HepG2 (cell line): ENCODE measurements at regions not wholly inside any gene's neighbourhood (a gene's known extent, or its start where the extent isn't known, plus 50 kb on each side); places are given as distances from the start of the nearest gene placed in this dataset.

ENCODE experiments used
- ATAC-seq: fragments of 200-7000 bp; cut with Tn5 transposase; 3 replicates; pipeline ENCODE4 v1.9.1; 2020; ENCODE audit warnings: mild to moderate bottlenecking, moderate library complexity
- BruUV-seq: library from RNA; stranded (reverse); fragments of 400-500 nt; replicated peaks from 2 replicates; lab custom pipeline; 2021; lab: Mats Ljungman, UMichigan
- CTCF ChIA-PET: fragments of 300-600 bp; formaldehyde crosslinking; extraction: SDS; loops from one replicate; lab custom pipeline; 2021; ENCODE audit warnings: low total read pairs, inconsistent platforms, low intra/inter-chr PET ratio; lab: Yijun Ruan, JAX
- POLR2A ChIA-PET: fragments of 350-600 bp; sonication (Branson Sonifier 250); formaldehyde crosslinking; loops from one replicate; lab custom pipeline; 2020; ENCODE audit warnings: antibody characterized with exemption, inconsistent platforms; lab: Yijun Ruan, JAX
- DNase-seq: peaks from one replicate; pipeline ENCODE4 v3.0.0-alpha.2; 2015; ENCODE audit warnings: low spot score
- FAIRE-seq: peaks from 3 replicates; lab custom pipeline; 2011; peaks lifted over from hg19 to GRCh38; lab: Jason Lieb, UNC
- H2AFZ ChIP-seq: one replicate; pipeline ENCODE4 v1.6.1; 2011; ENCODE audit warnings: low read length, inconsistent platforms
- H3K27ac ChIP-seq: fragments of 300-600 bp; 3 replicates; pipeline ENCODE4 v1.8.0; 2011; ENCODE audit warnings: mixed run types, mild to moderate bottlenecking, mixed read lengths, low read length, inconsistent platforms; ENCODE audit not compliant: insufficient read depth; ENCODE audit errors: extremely low read length
- H3K27me3 ChIP-seq, 2 experiments: fragments of 200-600 bp in 1 of 2; 2 replicates in 1 of 2; 3 replicates in 1 of 2; pipeline versions ENCODE4 v1.6.0 to v1.8.0; 2011; ENCODE audit warnings: low read length in 2 of 2, mild to moderate bottlenecking in 2 of 2, moderate library complexity in 2 of 2, inconsistent platforms in 1 of 2; ENCODE audit not compliant: insufficient read depth in 2 of 2, control insufficient read depth in 1 of 2
- H3K36me3 ChIP-seq, 2 experiments: fragments of 200-600 bp in 1 of 2; replicated peaks in 1 of 2; 2 replicates in 1 of 2; 3 replicates in 1 of 2; pipeline versions ENCODE4 v1.5.1 to v1.8.0; 2011; ENCODE audit warnings: low read length in 2 of 2, inconsistent platforms in 1 of 2; ENCODE audit not compliant: insufficient read depth in 2 of 2, control insufficient read depth in 1 of 2
- H3K4me1 ChIP-seq: 2 replicates; pipeline ENCODE4 v1.5.1; 2012; ENCODE audit warnings: low read length, inconsistent platforms; ENCODE audit not compliant: insufficient read depth
- H3K4me2 ChIP-seq: 2 replicates; pipeline ENCODE4 v1.6.0; 2011; ENCODE audit warnings: low read depth, low read length, inconsistent platforms
- H3K4me3 ChIP-seq, 3 experiments: fragments of 200-600 bp in 1 of 3; sonication (generic), shearing (Covaris generic) in 1 of 3; replicated peaks in 1 of 3; 2 replicates each; pipeline ENCODE4 v1.5.1; 2011 to 2016; ENCODE audit warnings: low read length in 3 of 3, inconsistent platforms in 2 of 3, low read depth in 2 of 3, mild to moderate bottlenecking in 2 of 3, control low read depth in 1 of 3, mixed read lengths in 1 of 3; ENCODE audit not compliant: insufficient read depth in 1 of 3
- H3K79me2 ChIP-seq: one replicate; pipeline ENCODE4 v1.6.1; 2011; ENCODE audit warnings: low read length, inconsistent platforms; ENCODE audit not compliant: insufficient read depth
- H3K9ac ChIP-seq: 2 replicates; pipeline ENCODE4 v1.6.0; 2011; ENCODE audit warnings: mild to moderate bottlenecking, low read depth, low read length, inconsistent platforms; ENCODE audit not compliant: insufficient read depth
- H3K9me3 ChIP-seq: 2 replicates; pipeline ENCODE4 v1.5.1; 2012; ENCODE audit warnings: mild to moderate bottlenecking, low read length
- H4K20me1 ChIP-seq: 2 replicates; pipeline ENCODE4 v1.6.0; 2011; ENCODE audit warnings: inconsistent platforms, mild to moderate bottlenecking, low read length, moderate library complexity; ENCODE audit not compliant: insufficient read depth
- ATF6 ChIP-seq: sonication (generic); formaldehyde crosslinking; conservative IDR thresholded peaks from 2 replicates; pipeline ENCODE4 v1.4.0; 2020; ENCODE audit warnings: missing genetic modification reagents
- FOXA3 ChIP-seq: IDR thresholded peaks from 2 replicates; pipeline ENCODE4 v1.6.1; 2016; ENCODE audit warnings: missing genetic modification reagents, missing compliant biosample characterization
- MAX ChIP-seq: IDR thresholded peaks from 2 replicates; pipeline ENCODE4 v1.6.1; 2012; ENCODE audit warnings: inconsistent platforms
- PHF5A ChIP-seq: IDR thresholded peaks from one replicate; pipeline ENCODE4 v1.6.1; 2018; ENCODE audit warnings: low read depth, missing genetic modification reagents; ENCODE audit not compliant: unreplicated experiment
- SRY ChIP-seq: sonication (generic); formaldehyde crosslinking; IDR thresholded peaks from 2 replicates; pipeline ENCODE4 v1.8.0; 2022; ENCODE audit warnings: mild to moderate bottlenecking, missing genetic modification reagents
- ZBTB46 ChIP-seq: sonication (generic); formaldehyde crosslinking; IDR thresholded peaks from 2 replicates; pipeline ENCODE4 v1.4.0; 2020; ENCODE audit warnings: mild to moderate bottlenecking, missing genetic modification reagents, borderline replicate concordance
- ZNF274 ChIP-seq: sonication (generic); formaldehyde crosslinking; IDR thresholded peaks from 2 replicates; pipeline ENCODE4 v1.5.1; 2020; ENCODE audit warnings: mild to moderate bottlenecking, missing genetic modification reagents
- ZNF30 ChIP-seq: sonication (generic); formaldehyde crosslinking; IDR thresholded peaks from 2 replicates; pipeline ENCODE4 v1.5.0; 2020; ENCODE audit warnings: mild to moderate bottlenecking, missing genetic modification reagents
- ZNF7 ChIP-seq: IDR thresholded peaks from 2 replicates; pipeline ENCODE4 v1.6.1; 2016; ENCODE audit warnings: missing biosample characterization, missing genetic modification reagents
- ZNF784 ChIP-seq: sonication (generic); formaldehyde crosslinking; IDR thresholded peaks from 2 replicates; pipeline ENCODE4 v1.5.1; 2020; ENCODE audit warnings: missing genetic modification reagents, mild to moderate bottlenecking, borderline replicate concordance
- WGBS: methylation state at CpG from one replicate; pipeline ENCODE4 v1.1.6; 2017; ENCODE audit warnings: low lambda C conversion rate; 5-methylcytosine and 5-hydroxymethylcytosine counted together
- in situ Hi-C: cut with HindIII; loops from 2 replicates; pipeline ENCODE4 v1.10.0; 2017; ENCODE audit warnings: low pct_unique_long_range_greater_than_20kb; ENCODE audit not compliant: extremely low pct_ligation_motif_present
- intact Hi-C: fragments of 100-400 bp; cut with micrococcal nuclease; formaldehyde crosslinking; loops from one replicate; pipeline ENCODE4 v1.10.0; 2022; ENCODE audit not compliant: unreplicated experiment

- 0% methylated on average over 3 of the region's 3 CpGs for WGBS
- in situ Hi-C loops: no loop called here
Measured at GRCh38 chr13:24610956-24611355, 69.3 kb upstream of the ATP12A start.

More at GRCh38 chr13:24610956-24611355, 69.3 kb upstream of the ATP12A start:
- Histone ChIP-seq H3K9ac (no peak overlapping the region), H3K4me1 (no peaks in the 10 kb centered on the region), H3K4me2 (no peak overlapping the region), H3K27me3 (peaks cover 4 to 22% of the 10 kb centered on the region in 2 experiments; a peak in 3 of 5 replicates), H2AFZ (no peak overlapping the region), H3K4me3 (no peak overlapping the region), H3K36me3 (no peaks in the 10 kb centered on the region), H4K20me1 (no peaks in the 10 kb centered on the region), H3K79me2 (no peaks in the 10 kb centered on the region), H3K27ac (no peak overlapping the region), H3K9me3 (no peaks in the 10 kb centered on the region)
- no TSS peak for BruUV-seq
- POLR2A ChIA-PET: no interaction called here
- intact Hi-C loops: no loop called here
- DNase-seq (no peak), ATAC-seq (no peak), FAIRE-seq (no peak)
- TF ChIP-seq MAX (no peak), ZNF7 (no peak), FOXA3 (CRISPR knock-in tag) (no peak), ZNF274 (CRISPR knock-in tag) (no peak), ZNF30 (CRISPR knock-in tag) (no peak), ZNF784 (no peak), PHF5A (no peak), ZBTB46 (CRISPR knock-in tag) (no peak), SRY (no peak), ATF6 (CRISPR knock-in tag) (no peak)
- CTCF ChIA-PET: no interaction called here
